IMR-90 (cell line): ENCODE measurements at regions not wholly inside any gene's neighbourhood (a gene's known extent, or its start where the extent isn't known, plus 50 kb on each side); places are given as distances from the start of the nearest gene placed in this dataset.
A peak's percentile ranks its signal among the peaks of the same experiment; 100 is the strongest.

ENCODE experiments used
- ATAC-seq: fragments of 200-7000 bp; cut with Tn5 transposase; 2 replicates; pipeline ENCODE4 v1.9.1; 2020; ENCODE audit warnings: low read depth, mild to moderate bottlenecking, moderate library complexity
- BruUV-seq: library from RNA; stranded (reverse); fragments of 400-500 nt; replicated peaks from 2 replicates; lab custom pipeline; 2021; lab: Mats Ljungman, UMichigan
- CTCF ChIA-PET: fragments of 300-600 bp; formaldehyde crosslinking; extraction: SDS; loops from one replicate; lab custom pipeline; 2021; ENCODE audit warnings: antibody characterized with exemption; lab: Yijun Ruan, JAX
- POLR2A ChIA-PET: fragments of 300-600 bp; sonication (Branson Sonifier 250); formaldehyde crosslinking; loops from one replicate; lab custom pipeline; 2022; ENCODE audit warnings: antibody characterized with exemption; ENCODE audit not compliant: unreplicated experiment; lab: Charles Lee
- DNase-seq: peaks from one replicate; pipeline ENCODE4 v3.0.0; 2013
- H2AFZ ChIP-seq: replicated peaks from 2 replicates; pipeline ENCODE3; 2013; ENCODE audit warnings: low read length, mild to moderate bottlenecking; ENCODE audit not compliant: poor library complexity
- H2AK5ac ChIP-seq: 2 replicates; pipeline ENCODE4 v1.6.1; 2013; ENCODE audit warnings: low read depth, low read length, inconsistent platforms
- H2AK9ac ChIP-seq: replicated peaks from 2 replicates; pipeline ENCODE3; 2013; ENCODE audit warnings: mild to moderate bottlenecking, low read depth, low read length, moderate library complexity; ENCODE audit not compliant: poor library complexity
- H2BK120ac ChIP-seq: 2 replicates; pipeline ENCODE4 v1.6.1; 2013; ENCODE audit warnings: low read depth, low read length, inconsistent platforms
- H2BK15ac ChIP-seq: 3 replicates; pipeline ENCODE4 v1.6.1; 2013; ENCODE audit warnings: low read depth, low read length, inconsistent platforms
- H2BK20ac ChIP-seq: 2 replicates; pipeline ENCODE4 v1.6.1; 2013; ENCODE audit warnings: low read depth, mild to moderate bottlenecking, inconsistent platforms, low read length, moderate library complexity
- H2BK5ac ChIP-seq: 2 replicates; pipeline ENCODE4 v1.6.1; 2013; ENCODE audit warnings: mild to moderate bottlenecking, low read depth, low read length, inconsistent platforms; ENCODE audit not compliant: poor library complexity, severe bottlenecking
- H3K14ac ChIP-seq: replicated peaks from 2 replicates; pipeline ENCODE4 v1.6.1; 2013; ENCODE audit warnings: low read depth, low read length, inconsistent platforms
- H3K18ac ChIP-seq: 2 replicates; pipeline ENCODE4 v1.6.1; 2013; ENCODE audit warnings: low read depth, low read length, control low read depth
- H3K23ac ChIP-seq: 2 replicates; pipeline ENCODE4 v1.6.1; 2013; ENCODE audit warnings: low read depth, low read length, inconsistent platforms
- H3K27ac ChIP-seq: 2 replicates; pipeline ENCODE4 v1.5.1; 2013; ENCODE audit warnings: mild to moderate bottlenecking, control low read depth, low read length; ENCODE audit not compliant: insufficient read depth
- H3K27me3 ChIP-seq: 2 replicates; pipeline ENCODE4 v1.6.1; 2013; ENCODE audit warnings: low read length; ENCODE audit not compliant: control insufficient read depth, insufficient read depth
- H3K36me3 ChIP-seq: 2 replicates; pipeline ENCODE4 v1.6.1; 2013; ENCODE audit warnings: low read length, mixed read lengths; ENCODE audit not compliant: control insufficient read depth, insufficient read depth
- H3K4ac ChIP-seq: 2 replicates; pipeline ENCODE4 v1.6.1; 2013; ENCODE audit warnings: low read depth, low read length, inconsistent platforms
- H3K4me1 ChIP-seq: 2 replicates; pipeline ENCODE4 v1.6.1; 2013; ENCODE audit warnings: low read length, mixed read lengths; ENCODE audit not compliant: control insufficient read depth, insufficient read depth
- H3K4me2 ChIP-seq: 2 replicates; pipeline ENCODE4 v1.6.1; 2013; ENCODE audit warnings: low read depth, mild to moderate bottlenecking, control low read depth, low read length, moderate library complexity
- H3K4me3 ChIP-seq: 2 replicates; pipeline ENCODE4 v1.5.1; 2013; ENCODE audit warnings: low read depth, mild to moderate bottlenecking, control low read depth, low read length, moderate library complexity; ENCODE audit not compliant: insufficient read depth
- H3K56ac ChIP-seq: 2 replicates; pipeline ENCODE4 v1.6.1; 2013; ENCODE audit warnings: low read length, inconsistent platforms; ENCODE audit not compliant: insufficient read depth; ENCODE audit errors: extremely low read depth
- H3K79me1 ChIP-seq, 2 experiments: 2 replicates each; pipeline ENCODE4 v1.6.1; 2013; ENCODE audit warnings: low read length in 2 of 2, inconsistent platforms in 1 of 2, low read depth in 1 of 2
- H3K9ac ChIP-seq: 2 replicates; pipeline ENCODE4 v1.6.1; 2013; ENCODE audit warnings: low read depth, low read length, control low read depth
- H3K9me1 ChIP-seq: 2 replicates; pipeline ENCODE4 v1.6.1; 2013; ENCODE audit warnings: low read length, inconsistent platforms; ENCODE audit not compliant: insufficient read depth
- H3K9me3 ChIP-seq: 2 replicates; pipeline ENCODE4 v1.6.1; 2013; ENCODE audit warnings: low read length; ENCODE audit not compliant: control insufficient read depth, insufficient read depth
- H4K20me1 ChIP-seq: 2 replicates; pipeline ENCODE4 v1.6.1; 2013; ENCODE audit warnings: low read length, inconsistent platforms; ENCODE audit not compliant: insufficient read depth
- H4K5ac ChIP-seq: 2 replicates; pipeline ENCODE4 v1.6.1; 2013; ENCODE audit warnings: mild to moderate bottlenecking, low read depth, low read length, control low read depth
- H4K8ac ChIP-seq, 2 experiments: 2 replicates each; pipeline ENCODE4 v1.6.1; 2013; ENCODE audit warnings: low read depth in 2 of 2, low read length in 2 of 2, control low read depth in 1 of 2, inconsistent platforms in 1 of 2
- H4K91ac ChIP-seq: 2 replicates; pipeline ENCODE4 v1.6.1; 2013; ENCODE audit warnings: low read depth, low read length, inconsistent platforms; ENCODE audit not compliant: insufficient read depth
- CTCF ChIP-seq: conservative IDR thresholded peaks from 2 replicates; pipeline ENCODE4 v1.5.1; 2012; ENCODE audit warnings: mild to moderate bottlenecking, low read depth, low read length, improper control_type of control experiment
- RAD21 ChIP-seq: IDR thresholded peaks from 2 replicates; pipeline ENCODE4 v1.6.1; 2012; ENCODE audit warnings: low read length, improper control_type of control experiment
- RCOR1 ChIP-seq: IDR thresholded peaks from 2 replicates; pipeline ENCODE4 v1.6.1; 2012; ENCODE audit warnings: mild to moderate bottlenecking, low read length, improper control_type of control experiment; ENCODE audit not compliant: insufficient replicate concordance
- SMC3 ChIP-seq: fragments of 150-350 bp; IDR thresholded peaks from 2 replicates; pipeline ENCODE4 v1.6.1; 2016; ENCODE audit warnings: low read depth, mild to moderate bottlenecking, antibody characterized with exemption, low read length, moderate library complexity
- WGBS, 2 experiments: methylation state at CpG; one replicate each; pipeline versions ENCODE4 v1.1.5 to v1.1.7; 2013; ENCODE audit warnings: missing lambda C conversion rate in 2 of 2; ENCODE audit not compliant: insufficient read length in 1 of 2; ENCODE audit errors: extremely low coverage in 2 of 2; 5-methylcytosine and 5-hydroxymethylcytosine counted together
- dilution Hi-C: fragments of 300-500 bp; cut with HindIII; formaldehyde crosslinking; loops from one replicate; pipeline ENCODE4 v1.14.3; 2018; ENCODE audit warnings: low sequenced_read_pairs; ENCODE audit not compliant: unreplicated experiment
- in situ Hi-C: fragments of 300-500 bp; cut with MboI; formaldehyde crosslinking; loops from 3 replicates; pipeline ENCODE4 v1.14.3; 2019; ENCODE audit warnings: low sequenced_read_pairs, inconsistent platforms, mixed read lengths
- intact Hi-C: fragments of 100-400 bp; cut with micrococcal nuclease; formaldehyde crosslinking; loops from 2 replicates; pipeline ENCODE4 v1.10.0; 2022

- Histone ChIP-seq H3K79me1 (no peaks in the 10 kb centered on the region), H2BK20ac (no peak overlapping the region), H3K23ac (no peak overlapping the region), H3K14ac (no peak overlapping the region), H2BK5ac (no peak overlapping the region), H3K4me1 (no peaks in the 10 kb centered on the region), H3K4me3 (no peak overlapping the region), H3K4me2 (no peak overlapping the region), H2AK5ac (no peak overlapping the region), H3K27ac (no peak overlapping the region), H4K5ac (no peak overlapping the region), H2BK120ac (no peak overlapping the region), H4K8ac (no peak overlapping the region), H3K9me1 (no peaks in the 10 kb centered on the region), H3K9ac (no peak overlapping the region), H3K36me3 (no peaks in the 10 kb centered on the region), H2AK9ac (no peak overlapping the region), H2AFZ (no peak overlapping the region), H3K4ac (no peak overlapping the region), H3K27me3 (no peaks in the 10 kb centered on the region), H2BK15ac (no peak overlapping the region), H3K18ac (no peak overlapping the region), H4K91ac (no peak overlapping the region), H3K56ac (no peak overlapping the region), H3K9me3 (0 out of 2 replicates have a peak, but pooled peaks cover 2% of the 10 kb centered on the region), H4K20me1 (no peaks in the 10 kb centered on the region)
- in situ Hi-C loops (no loop called here), dilution Hi-C loops (no loop called here), intact Hi-C loops (loop anchor here (1.0 to 10.0 kb wide), 4 partner anchors 387 to 1645 kb away; no protein-coding TSS in a partner anchor)
- CTCF ChIA-PET: interaction anchor here (0.6 to 0.7 kb wide), 2 partner anchors 13 to 957 kb away, joined by 3 to 4 read pairs; no protein-coding TSS in a partner anchor
- POLR2A ChIA-PET: no interaction called here
- peak; percentile 33 for DNase-seq
- no TSS peak for BruUV-seq
- TF ChIP-seq RAD21 (peak; percentile 54), CTCF (peak; percentile 45), RCOR1 (no peak), SMC3 (peak; percentile 47; the same call in 1 of the 2 replicates)
- ATAC-seq: peak; percentile 70; the same call in 1 of the 2 replicates
- 44% methylated on average over 5 of the region's 15 CpGs; no CpG with 5 or more reads in 1 of the 2 experiments for WGBS, 2 experiments
Observed at GRCh38 chr1:238252033-238252802, 361.5 kb upstream of the ZP4 start.
